Right lung (tissue), 2 donors: ENCODE measurements at regions not wholly inside any gene's neighbourhood (a gene's known extent, or its start where the extent isn't known, plus 50 kb on each side); places are given as distances from the start of the nearest gene placed in this dataset.

ENCODE experiments used
- DNase-seq, 2 donors: peaks; one replicate each; pipeline ENCODE4 v3.0.0-alpha.2; 2013

GRCh38 chr20:48090314-48090713 lies 305.0 kb upstream of the SULF2 start:
- no peak for DNase-seq

- DNase-seq: no peak
These were observed 295.3 kb upstream of the SULF2 start for GRCh38 chr20:48080583-48080982.

- no peak for DNase-seq
These were observed 293.7 kb upstream of the SULF2 start for GRCh38 chr20:48079028-48079427.

- no peak for DNase-seq
These were observed 291.5 kb upstream of the SULF2 start for GRCh38 chr20:48076747-48077146.

GRCh38 chr20:48076247-48076646 lies 291.0 kb upstream of the SULF2 start:
- DNase-seq: no peak

GRCh38 chr20:48075591-48076174 lies 290.4 kb upstream of the SULF2 start:
- DNase-seq: no peak

- no peak for DNase-seq
These were observed 285.8 kb upstream of the SULF2 start for GRCh38 chr20:48070991-48071652.

GRCh38 chr20:48069596-48069995 lies 284.3 kb upstream of the SULF2 start:
- DNase-seq: no peak

- no peak for DNase-seq
These were observed 281.6 kb upstream of the SULF2 start for GRCh38 chr20:48066851-48067250.

- DNase-seq: peak; percentile 16 to 36
These were observed 281.0 kb upstream of the SULF2 start for GRCh38 chr20:48066246-48066645.

- DNase-seq: no peak
These were observed 280.6 kb upstream of the SULF2 start for GRCh38 chr20:48065833-48066232.

- no peak for DNase-seq
These were observed 279.6 kb upstream of the SULF2 start for GRCh38 chr20:48064929-48065328.

- no peak for DNase-seq
These were observed 275.8 kb upstream of the SULF2 start for GRCh38 chr20:48060841-48061720.

GRCh38 chr20:48058611-48059559 lies 273.6 kb upstream of the SULF2 start:
- no peak for DNase-seq

- no peak for DNase-seq
These were observed 272.5 kb upstream of the SULF2 start for GRCh38 chr20:48057739-48058138.

GRCh38 chr20:48057251-48057650 lies 272.0 kb upstream of the SULF2 start:
- no peak for DNase-seq

GRCh38 chr20:48056218-48056617 lies 270.9 kb upstream of the SULF2 start:
- no peak for DNase-seq

- no peak for DNase-seq
These were observed 268.8 kb upstream of the SULF2 start for GRCh38 chr20:48054051-48054450.

GRCh38 chr20:48052475-48052835 lies 267.2 kb upstream of the SULF2 start:
- peak in 1 of 2 donors; percentile 12 for DNase-seq

- peak; percentile 69 to 78 for DNase-seq
These were observed 266.7 kb upstream of the SULF2 start for GRCh38 chr20:48051794-48052474.

GRCh38 chr20:48049641-48050040 lies 264.4 kb upstream of the SULF2 start:
- peak; percentile 31 to 40 for DNase-seq
